HepG2 (cell line): ENCODE measurements at regions not wholly inside any gene's neighbourhood (a gene's known extent, or its start where the extent isn't known, plus 50 kb on each side); places are given as distances from the start of the nearest gene placed in this dataset.

Source experiments
- ATAC-seq: fragments of 200-7000 bp; cut with Tn5 transposase; 3 replicates; pipeline ENCODE4 v1.9.1; 2020; ENCODE audit warnings: mild to moderate bottlenecking, moderate library complexity
- BruUV-seq: library from RNA; stranded (reverse); fragments of 400-500 nt; replicated peaks from 2 replicates; lab custom pipeline; 2021; lab: Mats Ljungman, UMichigan
- CTCF ChIA-PET: fragments of 300-600 bp; formaldehyde crosslinking; extraction: SDS; loops from one replicate; lab custom pipeline; 2021; ENCODE audit warnings: low total read pairs, inconsistent platforms, low intra/inter-chr PET ratio; lab: Yijun Ruan, JAX
- POLR2A ChIA-PET: fragments of 350-600 bp; sonication (Branson Sonifier 250); formaldehyde crosslinking; loops from one replicate; lab custom pipeline; 2020; ENCODE audit warnings: antibody characterized with exemption, inconsistent platforms; lab: Yijun Ruan, JAX
- DNase-seq: peaks from one replicate; pipeline ENCODE4 v3.0.0-alpha.2; 2015; ENCODE audit warnings: low spot score
- FAIRE-seq: peaks from 3 replicates; lab custom pipeline; 2011; peaks lifted over from hg19 to GRCh38; lab: Jason Lieb, UNC
- H2AFZ ChIP-seq: one replicate; pipeline ENCODE4 v1.6.1; 2011; ENCODE audit warnings: low read length, inconsistent platforms
- H3K27ac ChIP-seq: fragments of 300-600 bp; 3 replicates; pipeline ENCODE4 v1.8.0; 2011; ENCODE audit warnings: mixed run types, mild to moderate bottlenecking, mixed read lengths, low read length, inconsistent platforms; ENCODE audit not compliant: insufficient read depth; ENCODE audit errors: extremely low read length
- H3K27me3 ChIP-seq, 2 experiments: fragments of 200-600 bp in 1 of 2; 2 replicates in 1 of 2; 3 replicates in 1 of 2; pipeline versions ENCODE4 v1.6.0 to v1.8.0; 2011; ENCODE audit warnings: low read length in 2 of 2, mild to moderate bottlenecking in 2 of 2, moderate library complexity in 2 of 2, inconsistent platforms in 1 of 2; ENCODE audit not compliant: insufficient read depth in 2 of 2, control insufficient read depth in 1 of 2
- H3K36me3 ChIP-seq, 2 experiments: fragments of 200-600 bp in 1 of 2; replicated peaks in 1 of 2; 2 replicates in 1 of 2; 3 replicates in 1 of 2; pipeline versions ENCODE4 v1.5.1 to v1.8.0; 2011; ENCODE audit warnings: low read length in 2 of 2, inconsistent platforms in 1 of 2; ENCODE audit not compliant: insufficient read depth in 2 of 2, control insufficient read depth in 1 of 2
- H3K4me1 ChIP-seq: 2 replicates; pipeline ENCODE4 v1.5.1; 2012; ENCODE audit warnings: low read length, inconsistent platforms; ENCODE audit not compliant: insufficient read depth
- H3K4me2 ChIP-seq: 2 replicates; pipeline ENCODE4 v1.6.0; 2011; ENCODE audit warnings: low read depth, low read length, inconsistent platforms
- H3K4me3 ChIP-seq, 3 experiments: fragments of 200-600 bp in 1 of 3; sonication (generic), shearing (Covaris generic) in 1 of 3; replicated peaks in 1 of 3; 2 replicates each; pipeline ENCODE4 v1.5.1; 2011 to 2016; ENCODE audit warnings: low read length in 3 of 3, inconsistent platforms in 2 of 3, low read depth in 2 of 3, mild to moderate bottlenecking in 2 of 3, control low read depth in 1 of 3, mixed read lengths in 1 of 3; ENCODE audit not compliant: insufficient read depth in 1 of 3
- H3K79me2 ChIP-seq: one replicate; pipeline ENCODE4 v1.6.1; 2011; ENCODE audit warnings: low read length, inconsistent platforms; ENCODE audit not compliant: insufficient read depth
- H3K9ac ChIP-seq: 2 replicates; pipeline ENCODE4 v1.6.0; 2011; ENCODE audit warnings: mild to moderate bottlenecking, low read depth, low read length, inconsistent platforms; ENCODE audit not compliant: insufficient read depth
- H3K9me3 ChIP-seq: 2 replicates; pipeline ENCODE4 v1.5.1; 2012; ENCODE audit warnings: mild to moderate bottlenecking, low read length
- H4K20me1 ChIP-seq: 2 replicates; pipeline ENCODE4 v1.6.0; 2011; ENCODE audit warnings: inconsistent platforms, mild to moderate bottlenecking, low read length, moderate library complexity; ENCODE audit not compliant: insufficient read depth
- CHD4 ChIP-seq: fragments of 200-600 bp; sonication (generic); IDR thresholded peaks from 2 replicates; pipeline ENCODE4 v1.7.0; 2017; ENCODE audit warnings: mild to moderate bottlenecking, low read length, borderline replicate concordance
- ELF3 ChIP-seq: IDR thresholded peaks from 2 replicates; pipeline ENCODE4 v1.6.1; 2016; ENCODE audit warnings: missing genetic modification reagents, missing compliant biosample characterization
- HDAC1 ChIP-seq: sonication (generic); formaldehyde crosslinking; IDR thresholded peaks from 2 replicates; pipeline ENCODE4 v1.5.1; 2020; ENCODE audit warnings: mild to moderate bottlenecking, missing genetic modification reagents
- HNRNPH1 ChIP-seq: fragments of 200-400 bp; formaldehyde crosslinking; optimal IDR thresholded peaks from 2 replicates; pipeline ENCODE3; 2017; ENCODE audit warnings: mild to moderate bottlenecking, low read depth, low read length
- NCOA2 ChIP-seq: sonication (generic); formaldehyde crosslinking; IDR thresholded peaks from 2 replicates; pipeline ENCODE4 v1.8.0; 2022; ENCODE audit warnings: inconsistent platforms
- NKX3-1 ChIP-seq: sonication (generic); formaldehyde crosslinking; IDR thresholded peaks from 2 replicates; pipeline ENCODE4 v1.5.0; 2020; ENCODE audit warnings: missing genetic modification reagents
- POGZ ChIP-seq: sonication (generic); formaldehyde crosslinking; IDR thresholded peaks from 2 replicates; pipeline ENCODE4 v1.4.0; 2020; ENCODE audit warnings: mild to moderate bottlenecking, missing genetic modification reagents
- STAT6 ChIP-seq: sonication (generic); formaldehyde crosslinking; IDR thresholded peaks from 2 replicates; pipeline ENCODE4 v1.4.0; 2020; ENCODE audit warnings: missing genetic modification reagents, mild to moderate bottlenecking, borderline replicate concordance
- TCF7L2 ChIP-seq: IDR thresholded peaks from 2 replicates; pipeline ENCODE4 v1.6.1; 2011; ENCODE audit warnings: mild to moderate bottlenecking, low read depth, low read length, moderate library complexity
- TSC22D2 ChIP-seq: sonication (generic); formaldehyde crosslinking; IDR thresholded peaks from 2 replicates; pipeline ENCODE4 v1.5.1; 2020; ENCODE audit warnings: missing genetic modification reagents, mild to moderate bottlenecking, borderline replicate concordance
- UBTF ChIP-seq: sonication (generic); formaldehyde crosslinking; IDR thresholded peaks from 2 replicates; pipeline ENCODE4 v1.4.0; 2020; ENCODE audit warnings: mild to moderate bottlenecking, missing genetic modification reagents
- ZFP36L2 ChIP-seq: sonication (generic); formaldehyde crosslinking; IDR thresholded peaks from 2 replicates; pipeline ENCODE4 v1.4.0; 2020; ENCODE audit warnings: missing genetic modification reagents
- ZNF280B ChIP-seq: sonication (generic); formaldehyde crosslinking; IDR thresholded peaks from 2 replicates; pipeline ENCODE4 v1.5.0; 2020; ENCODE audit warnings: missing genetic modification reagents, mild to moderate bottlenecking, borderline replicate concordance
- ZNF460 ChIP-seq: sonication (generic); formaldehyde crosslinking; IDR thresholded peaks from 2 replicates; pipeline ENCODE4 v1.5.1; 2020; ENCODE audit warnings: missing genetic modification reagents, mild to moderate bottlenecking, borderline replicate concordance
- ZNF615 ChIP-seq: sonication (generic); formaldehyde crosslinking; IDR thresholded peaks from 2 replicates; pipeline ENCODE4 v1.5.0; 2020; ENCODE audit warnings: mild to moderate bottlenecking, missing genetic modification reagents, borderline replicate concordance
- ZNF737 ChIP-seq: sonication (generic); formaldehyde crosslinking; IDR thresholded peaks from 2 replicates; pipeline ENCODE4 v1.5.0; 2020; ENCODE audit warnings: missing genetic modification reagents, mild to moderate bottlenecking, borderline replicate concordance
- ZNF800 ChIP-seq: sonication (generic); formaldehyde crosslinking; IDR thresholded peaks from 2 replicates; pipeline ENCODE4 v1.4.0; 2020; ENCODE audit warnings: missing genetic modification reagents
- WGBS: methylation state at CpG from one replicate; pipeline ENCODE4 v1.1.6; 2017; ENCODE audit warnings: low lambda C conversion rate; 5-methylcytosine and 5-hydroxymethylcytosine counted together
- in situ Hi-C: cut with HindIII; loops from 2 replicates; pipeline ENCODE4 v1.10.0; 2017; ENCODE audit warnings: low pct_unique_long_range_greater_than_20kb; ENCODE audit not compliant: extremely low pct_ligation_motif_present
- intact Hi-C: fragments of 100-400 bp; cut with micrococcal nuclease; formaldehyde crosslinking; loops from one replicate; pipeline ENCODE4 v1.10.0; 2022; ENCODE audit not compliant: unreplicated experiment

- H3K27ac ChIP-seq = no peak overlapping the region
- H3K79me2 ChIP-seq = no peaks in the 10 kb centered on the region
- WGBS = 0% methylated on average over 1 of the region's 1 CpG
- no peaks in the 10 kb centered on the region for H3K27me3 ChIP-seq
- ATAC-seq (no peak), DNase-seq (no peak), FAIRE-seq (no peak)
- no peak overlapping the region for H3K4me3 ChIP-seq
- H2AFZ ChIP-seq = no peak overlapping the region
- no TSS peak for BruUV-seq
- no peaks in the 10 kb centered on the region for H3K9me3 ChIP-seq
- intact Hi-C loops (no loop called here), in situ Hi-C loops (no loop called here)
- H3K9ac ChIP-seq = no peak overlapping the region
- no peaks in the 10 kb centered on the region for H3K36me3 ChIP-seq
- no peak overlapping the region for H3K4me2 ChIP-seq
- ChIA-PET POLR2A (no interaction called here), CTCF (no interaction called here)
- no peaks in the 10 kb centered on the region for H3K4me1 ChIP-seq
- no peaks in the 10 kb centered on the region for H4K20me1 ChIP-seq
- no peak for TF ChIP-seq HNRNPH1
- no peak for TF ChIP-seq ZFP36L2 (CRISPR knock-in tag)
- no peak for TF ChIP-seq ZNF737 (CRISPR knock-in tag)
- no peak for TF ChIP-seq TCF7L2
- TF ChIP-seq CHD4 = no peak
- TF ChIP-seq UBTF (CRISPR knock-in tag) = no peak
- TF ChIP-seq ZNF615 = no peak
- no peak for TF ChIP-seq ELF3 (CRISPR knock-in tag)
- TF ChIP-seq HDAC1 = no peak
- no peak for TF ChIP-seq TSC22D2 (CRISPR knock-in tag)
- no peak for TF ChIP-seq ZNF800 (CRISPR knock-in tag)
- no peak for TF ChIP-seq NCOA2 (CRISPR knock-in tag)
- no peak for TF ChIP-seq POGZ (CRISPR knock-in tag)
- TF ChIP-seq ZNF280B = no peak
- no peak for TF ChIP-seq NKX3-1 (CRISPR knock-in tag)
- TF ChIP-seq ZNF460 (CRISPR knock-in tag) = no peak
- TF ChIP-seq STAT6 = no peak
These were observed 192.5 kb downstream of the EN1 start for GRCh38 chr2:118654945-118655344.
